HFFc6 (cell line): ENCODE measurements at regions not wholly inside any gene's neighbourhood (a gene's known extent, or its start where the extent isn't known, plus 50 kb on each side); places are given as distances from the start of the nearest gene placed in this dataset.

Source experiments
- DNase-seq: peaks from one replicate; pipeline ENCODE4 v3.0.0-alpha.2; 2018
- H3K27ac Mint-ChIP-seq: 2 replicates; pipeline ENCODE4 v1.8.0; 2020; ENCODE audit warnings: mild to moderate bottlenecking, mixed read lengths
- H3K27me3 Mint-ChIP-seq: 2 replicates; pipeline ENCODE4 v1.8.0; 2021; ENCODE audit warnings: mild to moderate bottlenecking, moderate library complexity, mixed read lengths; ENCODE audit not compliant: insufficient read depth
- H3K36me3 Mint-ChIP-seq: 2 replicates; pipeline ENCODE4 v1.8.0; 2021; ENCODE audit warnings: low read depth, mixed read lengths
- H3K4me1 Mint-ChIP-seq: 2 replicates; pipeline ENCODE4 v1.8.0; 2020; ENCODE audit warnings: low read depth, mixed read lengths
- H3K4me3 Mint-ChIP-seq: 2 replicates; pipeline ENCODE4 v1.8.0; 2020; ENCODE audit warnings: mild to moderate bottlenecking, moderate library complexity, mixed read lengths
- H3K9me3 Mint-ChIP-seq: 2 replicates; pipeline ENCODE4 v1.8.0; 2020; ENCODE audit warnings: mild to moderate bottlenecking, mixed read lengths
- TF ChIP-seq, protein P1 (sequence below): fragments of 200-600 bp; sonication (generic); IDR thresholded peaks from 2 replicates; pipeline ENCODE4 v1.5.0; 2021; ENCODE audit warnings: antibody characterized with exemption, mild to moderate bottlenecking

DNA sequence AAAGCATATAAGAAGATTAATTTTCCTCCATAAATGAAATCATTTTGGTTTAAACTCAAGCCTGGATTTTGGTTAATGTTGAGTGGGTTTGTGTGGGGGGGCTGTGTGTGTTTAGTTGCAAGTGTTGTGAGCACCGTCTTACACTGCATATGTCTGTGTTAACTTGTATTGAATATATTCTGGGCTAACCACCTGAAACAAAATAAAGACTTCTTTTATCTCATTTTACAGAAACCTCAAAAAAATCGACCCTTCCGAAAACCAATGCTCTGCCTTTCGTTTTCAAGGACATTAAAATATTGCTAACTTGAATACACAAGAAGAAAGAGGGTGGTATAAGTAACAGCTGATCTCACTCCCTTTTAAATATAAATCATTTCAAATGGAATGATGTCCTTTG is 192.2 kb upstream of the BLID start:
- Mint-ChIP-seq H3K27ac (no peak overlapping the region), H3K4me3 (no peak overlapping the region), H3K9me3 (no peaks in the 10 kb centered on the region), H3K4me1 (no peaks in the 10 kb centered on the region), H3K36me3 (no peaks in the 10 kb centered on the region), H3K27me3 (peaks cover 49% of the 10 kb centered on the region)
- TF ChIP-seq, protein P1, sequence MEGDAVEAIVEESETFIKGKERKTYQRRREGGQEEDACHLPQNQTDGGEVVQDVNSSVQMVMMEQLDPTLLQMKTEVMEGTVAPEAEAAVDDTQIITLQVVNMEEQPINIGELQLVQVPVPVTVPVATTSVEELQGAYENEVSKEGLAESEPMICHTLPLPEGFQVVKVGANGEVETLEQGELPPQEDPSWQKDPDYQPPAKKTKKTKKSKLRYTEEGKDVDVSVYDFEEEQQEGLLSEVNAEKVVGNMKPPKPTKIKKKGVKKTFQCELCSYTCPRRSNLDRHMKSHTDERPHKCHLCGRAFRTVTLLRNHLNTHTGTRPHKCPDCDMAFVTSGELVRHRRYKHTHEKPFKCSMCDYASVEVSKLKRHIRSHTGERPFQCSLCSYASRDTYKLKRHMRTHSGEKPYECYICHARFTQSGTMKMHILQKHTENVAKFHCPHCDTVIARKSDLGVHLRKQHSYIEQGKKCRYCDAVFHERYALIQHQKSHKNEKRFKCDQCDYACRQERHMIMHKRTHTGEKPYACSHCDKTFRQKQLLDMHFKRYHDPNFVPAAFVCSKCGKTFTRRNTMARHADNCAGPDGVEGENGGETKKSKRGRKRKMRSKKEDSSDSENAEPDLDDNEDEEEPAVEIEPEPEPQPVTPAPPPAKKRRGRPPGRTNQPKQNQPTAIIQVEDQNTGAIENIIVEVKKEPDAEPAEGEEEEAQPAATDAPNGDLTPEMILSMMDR, result no peak
- DNase-seq, result no peak

DNA sequence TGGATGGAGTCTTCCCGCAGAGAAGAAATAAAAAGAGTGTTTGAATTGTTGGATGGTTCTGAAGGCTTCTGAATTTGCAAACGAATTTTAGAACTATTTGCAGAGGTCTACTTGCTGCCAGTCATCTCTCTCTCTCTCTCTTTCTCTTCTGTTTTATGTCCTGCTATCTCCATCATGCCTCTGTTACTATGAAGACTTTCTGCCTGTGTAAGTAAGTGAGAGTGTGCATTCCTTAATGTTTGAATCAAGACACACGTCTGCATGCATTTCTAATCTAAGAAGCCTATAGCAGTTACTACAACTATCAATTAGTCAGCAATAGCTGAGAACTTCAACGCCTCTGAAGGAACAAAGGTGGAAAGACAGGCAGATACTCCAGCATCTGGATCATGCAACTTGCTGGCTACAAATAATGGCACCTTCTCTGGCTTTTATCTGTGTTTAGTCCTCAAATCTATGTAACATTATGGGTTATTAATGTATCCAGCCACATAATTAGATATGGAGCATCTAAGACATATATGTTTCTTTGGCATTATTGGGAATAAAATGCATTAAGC is 191.5 kb upstream of the BLID start:
- no peak for DNase-seq
- Mint-ChIP-seq H3K4me1 (no peaks in the 10 kb centered on the region), H3K9me3 (no peaks in the 10 kb centered on the region), H3K4me3 (no peak overlapping the region), H3K27me3 (peaks cover 47% of the 10 kb centered on the region), H3K27ac (no peak overlapping the region), H3K36me3 (no peaks in the 10 kb centered on the region)
- TF ChIP-seq, protein P1, result no peak

DNA sequence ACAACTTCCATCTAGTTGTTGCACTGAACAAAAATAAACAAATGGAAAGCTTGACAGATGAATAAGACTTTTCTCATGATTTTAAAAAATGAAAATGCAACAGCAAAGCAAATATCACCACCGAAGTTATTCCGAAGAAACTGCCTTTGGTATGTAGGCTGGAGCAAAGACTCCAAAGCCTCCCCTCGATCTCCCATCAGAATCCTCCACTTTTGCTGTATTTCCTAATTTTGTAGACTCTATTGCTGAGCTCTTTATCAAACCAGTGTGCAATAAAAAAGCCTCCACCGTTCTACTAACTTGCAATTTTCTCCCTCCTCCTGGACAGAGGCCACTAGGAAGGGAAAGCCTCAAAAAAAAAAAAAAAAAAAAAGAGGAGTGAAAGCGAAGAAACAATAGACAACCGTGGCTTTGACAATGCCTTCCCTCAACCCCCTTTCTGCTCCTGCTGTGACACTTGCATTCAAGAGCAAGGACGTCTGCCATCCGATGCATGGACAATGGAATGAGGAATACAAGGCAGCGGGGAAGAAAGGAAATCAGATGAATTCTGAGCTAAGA is 190.9 kb upstream of the BLID start:
- Mint-ChIP-seq H3K27ac (no peak overlapping the region), H3K36me3 (no peaks in the 10 kb centered on the region), H3K4me3 (no peak overlapping the region), H3K4me1 (no peaks in the 10 kb centered on the region), H3K9me3 (no peaks in the 10 kb centered on the region), H3K27me3 (peaks cover 45% of the 10 kb centered on the region)
- DNase-seq, result no peak
- TF ChIP-seq, protein P1, result no peak

DNA sequence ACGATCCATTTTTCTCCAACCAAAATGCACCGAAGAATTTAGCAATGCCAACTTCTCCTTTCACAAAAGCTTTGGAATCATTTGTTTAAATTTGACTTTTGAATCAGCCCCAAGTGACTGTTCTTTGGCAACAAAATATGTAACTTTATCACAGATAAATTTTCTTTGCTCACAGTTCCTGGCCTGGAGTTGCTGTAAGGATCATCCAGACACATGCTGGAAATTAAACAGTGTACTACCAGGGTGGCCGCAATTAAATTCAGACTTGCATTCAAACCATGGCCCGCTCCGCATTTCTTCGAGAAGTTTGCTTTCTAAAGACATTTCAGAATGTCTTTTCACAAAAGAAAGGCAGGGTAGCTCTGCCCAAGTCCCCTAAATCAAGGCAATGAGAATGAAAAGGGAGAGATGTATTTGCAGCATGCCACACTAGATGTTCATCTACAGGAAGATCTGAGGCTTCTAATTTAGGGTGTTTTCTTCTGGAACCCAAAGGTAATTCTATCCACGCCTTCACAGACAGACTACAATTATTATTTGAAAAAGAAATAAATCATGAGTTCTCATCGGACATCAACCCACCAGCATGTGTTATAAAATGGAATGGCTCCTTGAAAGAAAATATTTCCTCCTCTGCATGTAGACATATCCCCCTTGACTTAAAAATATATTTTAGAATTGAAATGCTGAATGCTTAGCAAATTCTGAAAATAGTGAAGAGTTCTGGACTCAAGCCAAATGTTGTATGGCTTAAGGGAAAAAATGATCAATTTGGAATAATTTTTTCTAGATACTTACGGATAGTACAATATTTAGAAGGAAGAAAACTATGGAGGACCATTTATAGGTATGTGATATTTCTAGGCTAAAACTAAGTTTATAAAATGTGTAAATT is 189.7 kb upstream of the BLID start:
- no peak for DNase-seq
- Mint-ChIP-seq H3K4me3 (no peak overlapping the region), H3K36me3 (no peaks in the 10 kb centered on the region), H3K4me1 (no peaks in the 10 kb centered on the region), H3K9me3 (no peaks in the 10 kb centered on the region), H3K27ac (no peak overlapping the region), H3K27me3 (peaks cover 37% of the 10 kb centered on the region)
- TF ChIP-seq, protein P1, result no peak

DNA sequence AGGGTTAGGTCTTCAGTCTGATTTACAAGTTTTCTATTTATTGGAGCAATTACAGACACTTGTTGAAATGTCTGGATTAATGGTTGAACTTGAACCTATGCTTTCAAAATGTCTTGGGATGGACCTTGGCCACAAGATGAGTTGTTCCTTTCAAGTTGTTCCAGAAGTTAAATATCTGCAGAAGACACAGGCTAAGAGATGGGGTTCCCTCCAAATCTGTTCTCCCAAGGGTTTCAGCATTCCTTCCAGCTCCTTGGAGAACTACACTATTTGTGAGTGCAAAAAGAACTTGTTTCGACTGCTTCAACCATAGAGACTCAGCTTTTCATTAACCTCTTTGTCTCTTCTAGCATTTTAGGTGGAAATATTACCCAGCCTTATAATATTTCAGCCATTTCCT is 189.0 kb upstream of the BLID start:
- peaks cover 3% of the 10 kb centered on the region; the same call in 1 of the 2 replicates for H3K36me3 Mint-ChIP-seq
- H3K27ac Mint-ChIP-seq, result no peak overlapping the region
- no peaks in the 10 kb centered on the region for H3K4me1 Mint-ChIP-seq
- peaks cover 3% of the 10 kb centered on the region; the same call in 1 of the 2 replicates for H3K9me3 Mint-ChIP-seq
- peaks cover 34% of the 10 kb centered on the region for H3K27me3 Mint-ChIP-seq
- TF ChIP-seq, protein P1, result no peak
- no peak for DNase-seq
- H3K4me3 Mint-ChIP-seq, result no peak overlapping the region
